ENCODE measurements at regions not wholly inside any gene's neighbourhood (a gene's known extent, or its start where the extent isn't known, plus 50 kb on each side); places are given as distances from the start of the nearest gene placed in this dataset.

DNA sequence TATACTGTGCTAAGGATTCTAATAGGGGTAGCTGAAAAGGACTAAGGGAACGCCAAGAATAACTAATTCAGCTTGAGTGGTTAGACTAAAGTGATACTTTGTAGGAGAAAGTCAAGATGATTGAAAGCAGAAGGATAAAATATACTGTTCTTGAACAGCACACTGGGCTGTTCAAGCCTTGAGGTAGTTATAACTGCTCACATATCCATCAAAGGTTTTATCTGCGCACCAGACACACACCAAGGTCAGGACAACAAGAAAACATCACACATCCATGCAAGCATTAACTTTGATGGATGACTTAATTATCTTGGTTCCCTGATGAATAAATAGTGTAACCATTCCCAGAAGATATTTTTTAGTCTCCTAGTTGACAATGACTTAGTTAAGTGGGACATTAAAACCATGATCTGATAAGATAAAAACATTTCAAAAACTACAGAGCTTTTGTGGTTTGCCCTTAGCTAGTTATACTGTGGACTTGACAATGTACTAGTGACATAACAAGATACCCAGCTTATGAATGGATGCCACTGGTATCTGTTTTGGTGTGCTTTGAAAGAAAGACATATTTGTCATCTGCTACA, 728.9 kb downstream of the JRKL start:
- Histone ChIP-seq H3K9me1 (ENCODE audit: control insufficient read depth, extremely low read depth, insufficient read depth, low read length) (no peaks in the 10 kb centered on the region), H3K4me2 (ENCODE audit: control insufficient read depth, extremely low read depth, insufficient read depth, low read depth, low read length) (no peak overlapping the region), H3K9ac (ENCODE audit: control insufficient read depth, extremely low read depth, insufficient read depth, low read length) (no peak overlapping the region), H3K4me1 (ENCODE audit: control insufficient read depth, extremely low read depth, insufficient read depth, low read length) (no peaks in the 10 kb centered on the region), H3K36me3 (ENCODE audit: control insufficient read depth in 2 of 2, extremely low read depth in 1 of 2, insufficient read depth in 2 of 2, low read length in 2 of 2) (no peaks in the 10 kb centered on the region), H3K9me3 (ENCODE audit: control insufficient read depth, low read depth, low read length) (no peaks in the 10 kb centered on the region), H3K27me3 (ENCODE audit: control insufficient read depth, extremely low read depth, insufficient read depth, low read length) (no peaks in the 10 kb centered on the region), H3K27ac (ENCODE audit: control insufficient read depth, insufficient read depth, low read length) (no peak overlapping the region), H4K20me1 (ENCODE audit: control insufficient read depth, extremely low read depth, insufficient read depth, low read length) (no peaks in the 10 kb centered on the region), H3K79me2 (ENCODE audit: control insufficient read depth, insufficient read depth, low read length) (no peaks in the 10 kb centered on the region), H2AFZ (ENCODE audit: control insufficient read depth, low read length) (no peak overlapping the region), H3K4me3 (ENCODE audit: control insufficient read depth in 2 of 3, extremely low read depth in 1 of 3, insufficient read depth in 2 of 3, low read depth in 1 of 3, low read length in 3 of 3) (no peak overlapping the region)
- FAIRE-seq (no peak), DNase-seq (ENCODE audit: low read depth, low spot score) (no peak)
- dilution Hi-C loops (cut with MboI; ENCODE audit: extremely low pct_ligation_motif_present, low sequenced_read_pairs) = no loop called here
- TF ChIP-seq EZH2 (IDR thresholded peaks at IDR 0.05; ENCODE audit: low read length) (no peak), CTCF (optimal IDR thresholded peaks at IDR 0.05 in 1 of 3, IDR thresholded peaks at IDR 0.05 in 1 of 3, conservative IDR thresholded peaks at IDR 0.05 in 1 of 3; ENCODE audit: extremely low read depth in 1 of 3, insufficient read depth in 2 of 3, low read length in 3 of 3) (no peak)

DNA sequence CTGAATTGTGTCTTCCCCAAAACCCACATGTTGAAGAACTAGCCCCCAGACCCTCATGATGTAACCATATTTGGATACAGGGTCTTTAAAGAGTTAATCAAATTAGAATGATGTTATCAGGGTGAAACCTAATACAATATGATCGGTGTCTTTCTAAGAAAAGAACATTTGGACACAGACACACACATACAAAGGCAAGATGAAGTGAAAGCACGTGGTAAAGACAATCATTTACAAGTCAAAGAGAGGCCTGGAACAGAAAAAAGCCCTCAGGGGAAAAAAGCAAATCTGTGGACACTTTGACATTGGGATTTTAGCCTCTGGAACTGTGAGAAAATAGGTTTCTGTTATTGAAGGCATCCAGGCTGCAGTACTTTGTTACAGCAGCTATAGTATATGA, 733.4 kb downstream of the JRKL start:
- Histone ChIP-seq H3K27me3 (ENCODE audit: control insufficient read depth, extremely low read depth, insufficient read depth, low read length) (no peaks in the 10 kb centered on the region), H3K9ac (ENCODE audit: control insufficient read depth, extremely low read depth, insufficient read depth, low read length) (no peak overlapping the region), H4K20me1 (ENCODE audit: control insufficient read depth, extremely low read depth, insufficient read depth, low read length) (no peaks in the 10 kb centered on the region), H3K4me1 (ENCODE audit: control insufficient read depth, extremely low read depth, insufficient read depth, low read length) (no peaks in the 10 kb centered on the region), H3K4me2 (ENCODE audit: control insufficient read depth, extremely low read depth, insufficient read depth, low read depth, low read length) (no peak overlapping the region), H3K9me3 (ENCODE audit: control insufficient read depth, low read depth, low read length) (no peaks in the 10 kb centered on the region), H3K36me3 (ENCODE audit: control insufficient read depth in 2 of 2, extremely low read depth in 1 of 2, insufficient read depth in 2 of 2, low read length in 2 of 2) (no peaks in the 10 kb centered on the region), H3K4me3 (ENCODE audit: control insufficient read depth in 2 of 3, extremely low read depth in 1 of 3, insufficient read depth in 2 of 3, low read depth in 1 of 3, low read length in 3 of 3) (no peak overlapping the region), H2AFZ (ENCODE audit: control insufficient read depth, low read length) (no peak overlapping the region), H3K9me1 (ENCODE audit: control insufficient read depth, extremely low read depth, insufficient read depth, low read length) (no peaks in the 10 kb centered on the region), H3K79me2 (ENCODE audit: control insufficient read depth, insufficient read depth, low read length) (no peaks in the 10 kb centered on the region), H3K27ac (ENCODE audit: control insufficient read depth, insufficient read depth, low read length) (no peak overlapping the region)
- TF ChIP-seq EZH2 (IDR thresholded peaks at IDR 0.05; ENCODE audit: low read length) (no peak), CTCF (optimal IDR thresholded peaks at IDR 0.05 in 1 of 3, IDR thresholded peaks at IDR 0.05 in 1 of 3, conservative IDR thresholded peaks at IDR 0.05 in 1 of 3; ENCODE audit: extremely low read depth in 1 of 3, insufficient read depth in 2 of 3, low read length in 3 of 3) (no peak)
- DNase-seq (ENCODE audit: low read depth, low spot score) (no peak), FAIRE-seq (no peak)
- dilution Hi-C loops (cut with MboI; ENCODE audit: extremely low pct_ligation_motif_present, low sequenced_read_pairs) = no loop called here
